ENCODE measurements at regions not wholly inside any gene's neighbourhood (a gene's known extent, or its start where the extent isn't known, plus 50 kb on each side); places are given as distances from the start of the nearest gene placed in this dataset.

DNA sequence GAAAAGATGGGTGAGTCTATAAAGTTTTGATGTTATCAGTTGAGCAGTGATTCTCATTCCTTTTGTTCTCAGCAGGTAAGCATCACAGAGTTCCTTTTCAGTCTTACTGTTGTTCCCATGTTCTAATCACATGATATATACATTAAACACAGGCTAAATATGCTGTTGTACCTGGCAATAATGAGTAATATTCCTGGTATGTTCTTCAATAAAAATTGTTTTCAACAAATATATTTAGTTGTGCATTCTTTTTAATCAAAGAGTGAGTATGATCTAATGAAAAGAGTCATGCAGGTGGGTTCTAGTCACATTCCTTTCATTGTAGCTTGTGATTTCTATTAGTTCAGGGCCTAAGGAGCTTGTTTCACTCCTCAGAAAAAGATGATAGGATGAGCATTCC is 288.3 kb upstream of the NETO1 start:
- Mint-ChIP-seq H3K27ac (no peak overlapping the region), H3K36me3 (ENCODE audit: low read depth) (no peaks in the 10 kb centered on the region), H3K4me3 (no peak overlapping the region), H3K4me1 (peaks cover under 1% of the 10 kb centered on the region), H3K27me3 (ENCODE audit: insufficient read depth) (no peaks in the 10 kb centered on the region), H3K9me3 (no peaks in the 10 kb centered on the region)
- Histone ChIP-seq H3K9ac (ENCODE audit: extremely low read depth, low read length, poor library complexity, severe bottlenecking) (no peak overlapping the region), H3K4me3 (ENCODE audit: low read length) (no peak overlapping the region), H3K9me3 (ENCODE audit: control insufficient read depth, low read length) (no peaks in the 10 kb centered on the region), H3K4me1 (ENCODE audit: control insufficient read depth, insufficient read depth, low read length) (no peaks in the 10 kb centered on the region), H3K27me3 (ENCODE audit: control insufficient read depth, insufficient read depth, low read length, poor library complexity, severe bottlenecking) (no peaks in the 10 kb centered on the region), H3K36me3 (ENCODE audit: control insufficient read depth, insufficient read depth, low read length) (no peaks in the 10 kb centered on the region), H3K27ac (ENCODE audit: low read depth, low read length) (no peak overlapping the region)
- TF ChIP-seq, protein P1, sequence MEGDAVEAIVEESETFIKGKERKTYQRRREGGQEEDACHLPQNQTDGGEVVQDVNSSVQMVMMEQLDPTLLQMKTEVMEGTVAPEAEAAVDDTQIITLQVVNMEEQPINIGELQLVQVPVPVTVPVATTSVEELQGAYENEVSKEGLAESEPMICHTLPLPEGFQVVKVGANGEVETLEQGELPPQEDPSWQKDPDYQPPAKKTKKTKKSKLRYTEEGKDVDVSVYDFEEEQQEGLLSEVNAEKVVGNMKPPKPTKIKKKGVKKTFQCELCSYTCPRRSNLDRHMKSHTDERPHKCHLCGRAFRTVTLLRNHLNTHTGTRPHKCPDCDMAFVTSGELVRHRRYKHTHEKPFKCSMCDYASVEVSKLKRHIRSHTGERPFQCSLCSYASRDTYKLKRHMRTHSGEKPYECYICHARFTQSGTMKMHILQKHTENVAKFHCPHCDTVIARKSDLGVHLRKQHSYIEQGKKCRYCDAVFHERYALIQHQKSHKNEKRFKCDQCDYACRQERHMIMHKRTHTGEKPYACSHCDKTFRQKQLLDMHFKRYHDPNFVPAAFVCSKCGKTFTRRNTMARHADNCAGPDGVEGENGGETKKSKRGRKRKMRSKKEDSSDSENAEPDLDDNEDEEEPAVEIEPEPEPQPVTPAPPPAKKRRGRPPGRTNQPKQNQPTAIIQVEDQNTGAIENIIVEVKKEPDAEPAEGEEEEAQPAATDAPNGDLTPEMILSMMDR (conservative IDR thresholded peaks at IDR 0.05): no peak
- DNase-seq: no peak

DNA sequence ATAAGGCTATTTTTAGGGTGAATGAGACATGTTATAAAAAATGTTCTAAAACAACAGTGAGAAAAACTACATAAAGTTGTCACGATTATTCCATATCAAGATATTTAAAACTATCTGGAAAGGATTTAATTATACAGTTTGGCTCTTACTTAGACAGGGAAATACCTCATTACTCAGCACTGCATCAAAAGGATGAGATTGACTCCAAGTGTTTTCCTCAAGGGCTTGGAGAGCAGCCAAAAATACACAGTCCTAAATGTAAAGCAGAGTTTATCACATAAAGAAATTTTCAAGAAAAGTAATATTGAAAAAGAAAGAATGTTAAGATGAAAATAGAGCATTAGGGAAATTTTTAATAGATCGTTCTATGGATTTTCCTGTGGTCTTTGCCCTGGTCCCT is 285.5 kb upstream of the NETO1 start:
- no peak for DNase-seq
- Mint-ChIP-seq H3K9me3 (no peaks in the 10 kb centered on the region), H3K27ac (no peak overlapping the region), H3K27me3 (ENCODE audit: insufficient read depth) (no peaks in the 10 kb centered on the region), H3K4me3 (no peak overlapping the region), H3K36me3 (ENCODE audit: low read depth) (no peaks in the 10 kb centered on the region), H3K4me1 (no peaks in the 10 kb centered on the region)
- no peaks in the 10 kb centered on the region for H3K36me3 ChIP-seq (ENCODE audit: control insufficient read depth, insufficient read depth, low read length)
- no peaks in the 10 kb centered on the region for H3K27me3 ChIP-seq (ENCODE audit: control insufficient read depth, insufficient read depth, low read length, poor library complexity, severe bottlenecking)
- H3K4me1 ChIP-seq (ENCODE audit: control insufficient read depth, insufficient read depth, low read length): no peaks in the 10 kb centered on the region
- H3K4me3 ChIP-seq (ENCODE audit: low read length): no peak overlapping the region
- TF ChIP-seq, protein P1 (conservative IDR thresholded peaks at IDR 0.05): no peak
- H3K9ac ChIP-seq (ENCODE audit: extremely low read depth, low read length, poor library complexity, severe bottlenecking): no peak overlapping the region
- 92% methylated on average over 1 of the region's 2 CpGs; no CpG with 5 or more reads in 1 of the 2 experiments for WGBS, 2 experiments (ENCODE audit: insufficient coverage in 1 of 2, insufficient read length in 1 of 2)
- H3K9me3 ChIP-seq (ENCODE audit: control insufficient read depth, low read length): no peaks in the 10 kb centered on the region
- H3K27ac ChIP-seq (ENCODE audit: low read depth, low read length): no peak overlapping the region

DNA sequence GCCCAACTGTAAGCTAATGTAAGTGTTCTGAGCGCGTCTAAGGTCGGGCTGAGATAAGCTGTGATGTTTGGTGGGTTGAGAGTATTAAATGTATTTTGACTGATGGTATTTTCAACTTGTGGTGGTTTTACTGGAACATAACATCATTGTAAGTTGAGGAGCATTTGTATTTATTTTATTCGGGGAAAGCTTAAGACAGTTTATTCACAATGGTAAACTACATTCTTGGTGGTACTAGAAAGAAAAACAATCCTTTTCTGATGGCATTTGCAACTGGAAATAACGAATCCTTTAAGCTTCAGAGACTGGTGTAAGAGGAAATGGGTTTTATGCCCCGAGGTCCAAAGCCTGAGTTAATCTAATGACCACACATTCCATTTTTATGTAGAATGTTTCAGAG is 283.3 kb upstream of the NETO1 start:
- Histone ChIP-seq H3K9ac (ENCODE audit: extremely low read depth, low read length, poor library complexity, severe bottlenecking) (no peak overlapping the region), H3K27ac (ENCODE audit: low read depth, low read length) (no peak overlapping the region), H3K4me3 (ENCODE audit: low read length) (no peak overlapping the region), H3K27me3 (ENCODE audit: control insufficient read depth, insufficient read depth, low read length, poor library complexity, severe bottlenecking) (no peaks in the 10 kb centered on the region), H3K36me3 (ENCODE audit: control insufficient read depth, insufficient read depth, low read length) (no peaks in the 10 kb centered on the region), H3K9me3 (ENCODE audit: control insufficient read depth, low read length) (no peaks in the 10 kb centered on the region), H3K4me1 (ENCODE audit: control insufficient read depth, insufficient read depth, low read length) (no peaks in the 10 kb centered on the region)
- Mint-ChIP-seq H3K9me3 (no peaks in the 10 kb centered on the region), H3K27ac (no peak overlapping the region), H3K4me3 (no peak overlapping the region), H3K36me3 (ENCODE audit: low read depth) (no peaks in the 10 kb centered on the region), H3K4me1 (no peaks in the 10 kb centered on the region), H3K27me3 (ENCODE audit: insufficient read depth) (no peaks in the 10 kb centered on the region)
- TF ChIP-seq, protein P1 (conservative IDR thresholded peaks at IDR 0.05): no peak
- WGBS, 2 experiments (ENCODE audit: insufficient coverage in 1 of 2, insufficient read length in 1 of 2): 92 to 100% methylated on average over 4 to 6 of the region's 6 CpGs
- no peak for DNase-seq
